Type B pancreatic cell (in vitro differentiated cells): ENCODE measurements at regions not wholly inside any gene's neighbourhood (a gene's known extent, or its start where the extent isn't known, plus 50 kb on each side); places are given as distances from the start of the nearest gene placed in this dataset.
"Not testable (repeated sequence)": the region's sequence is repeated elsewhere in the genome, so short reads cannot be mapped to it uniquely, and the experiment has no call there.

Experiments used
- DNase-seq: peaks from one replicate; pipeline ENCODE4 v3.0.0; 2021; ENCODE audit warnings: mixed read lengths; ENCODE audit not compliant: unreplicated experiment; ENCODE audit errors: extremely low spot score
- H3K27ac Mint-ChIP-seq: 2 replicates; pipeline ENCODE4 v1.8.0; 2021; ENCODE audit warnings: mild to moderate bottlenecking, mixed read lengths
- H3K27me3 Mint-ChIP-seq: 2 replicates; pipeline ENCODE4 v1.8.0; 2021; ENCODE audit warnings: mixed read lengths
- H3K36me3 Mint-ChIP-seq: 2 replicates; pipeline ENCODE4 v1.8.0; 2021; ENCODE audit warnings: mixed read lengths
- H3K4me1 Mint-ChIP-seq: one replicate; pipeline ENCODE4 v1.8.0; 2021; ENCODE audit warnings: mixed read lengths; ENCODE audit not compliant: unreplicated experiment
- H3K4me3 Mint-ChIP-seq: 2 replicates; pipeline ENCODE4 v1.8.0; 2021; ENCODE audit warnings: mild to moderate bottlenecking, mixed read lengths
- H3K9me3 Mint-ChIP-seq: 2 replicates; pipeline ENCODE4 v1.8.0; 2021; ENCODE audit warnings: mixed read lengths
- TF ChIP-seq, protein P1 (sequence below): fragments of 200-600 bp; sonication (generic); conservative IDR thresholded peaks from 2 replicates; pipeline ENCODE4 v1.5.0; 2021; ENCODE audit warnings: antibody characterized with exemption, mild to moderate bottlenecking

DNA sequence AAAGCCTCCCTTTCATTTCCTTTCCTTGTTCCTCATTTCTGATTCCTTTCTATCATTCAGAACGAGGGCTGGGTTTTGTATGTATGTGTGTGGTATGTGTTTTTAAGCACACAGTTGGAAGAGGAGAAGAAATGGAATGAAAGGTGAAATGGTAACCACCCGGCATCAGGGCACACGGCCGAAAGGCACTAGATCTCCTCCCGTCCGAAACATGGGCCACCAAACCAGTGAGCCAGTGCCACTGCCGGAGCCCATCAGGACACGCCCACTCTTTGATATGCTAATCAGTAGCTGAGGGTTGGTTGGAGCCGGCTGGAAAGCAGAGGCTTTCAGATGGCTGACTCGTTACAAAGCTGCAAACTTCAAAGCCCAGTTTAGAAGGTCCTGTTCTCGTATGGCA is 228.6 kb upstream of the JARID2 start:
- Mint-ChIP-seq H3K36me3 (no peaks in the 10 kb centered on the region), H3K27ac (peak overlapping the region; percentile 21), H3K4me1 (peaks cover 32% of the 10 kb centered on the region), H3K27me3 (peaks cover 3% of the 10 kb centered on the region), H3K9me3 (peaks cover 4% of the 10 kb centered on the region), H3K4me3 (peak overlapping the region; percentile 60)
- TF ChIP-seq, protein P1, sequence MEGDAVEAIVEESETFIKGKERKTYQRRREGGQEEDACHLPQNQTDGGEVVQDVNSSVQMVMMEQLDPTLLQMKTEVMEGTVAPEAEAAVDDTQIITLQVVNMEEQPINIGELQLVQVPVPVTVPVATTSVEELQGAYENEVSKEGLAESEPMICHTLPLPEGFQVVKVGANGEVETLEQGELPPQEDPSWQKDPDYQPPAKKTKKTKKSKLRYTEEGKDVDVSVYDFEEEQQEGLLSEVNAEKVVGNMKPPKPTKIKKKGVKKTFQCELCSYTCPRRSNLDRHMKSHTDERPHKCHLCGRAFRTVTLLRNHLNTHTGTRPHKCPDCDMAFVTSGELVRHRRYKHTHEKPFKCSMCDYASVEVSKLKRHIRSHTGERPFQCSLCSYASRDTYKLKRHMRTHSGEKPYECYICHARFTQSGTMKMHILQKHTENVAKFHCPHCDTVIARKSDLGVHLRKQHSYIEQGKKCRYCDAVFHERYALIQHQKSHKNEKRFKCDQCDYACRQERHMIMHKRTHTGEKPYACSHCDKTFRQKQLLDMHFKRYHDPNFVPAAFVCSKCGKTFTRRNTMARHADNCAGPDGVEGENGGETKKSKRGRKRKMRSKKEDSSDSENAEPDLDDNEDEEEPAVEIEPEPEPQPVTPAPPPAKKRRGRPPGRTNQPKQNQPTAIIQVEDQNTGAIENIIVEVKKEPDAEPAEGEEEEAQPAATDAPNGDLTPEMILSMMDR: no peak
- no peak for DNase-seq

DNA sequence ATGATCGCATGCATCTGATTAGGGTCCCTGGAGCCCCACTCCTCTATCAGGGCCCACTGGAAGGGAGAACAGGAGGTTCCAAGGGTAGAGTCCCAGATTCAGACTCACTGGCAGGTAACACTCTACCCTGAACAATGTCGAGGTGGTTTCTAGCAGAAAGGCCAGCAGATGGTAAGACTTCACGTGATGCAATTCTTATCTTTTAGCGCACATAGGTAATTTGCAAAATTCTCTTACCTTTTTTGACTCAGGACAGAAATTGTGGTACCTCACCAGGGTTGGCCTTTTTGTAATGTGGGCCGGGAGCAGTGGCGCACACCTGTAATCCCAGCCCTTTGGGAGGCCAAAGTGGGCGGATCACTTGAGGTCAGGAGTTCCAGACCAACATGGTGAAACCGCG is 228.1 kb upstream of the JARID2 start:
- H3K4me1 Mint-ChIP-seq: peaks cover 33% of the 10 kb centered on the region
- no peaks in the 10 kb centered on the region for H3K36me3 Mint-ChIP-seq
- no peak for DNase-seq
- H3K9me3 Mint-ChIP-seq: peaks cover 4% of the 10 kb centered on the region
- TF ChIP-seq, protein P1: no peak
- H3K4me3 Mint-ChIP-seq: peak overlapping the region; percentile 60
- H3K27ac Mint-ChIP-seq: peak overlapping the region; percentile 21
- H3K27me3 Mint-ChIP-seq: peaks cover 3% of the 10 kb centered on the region

DNA sequence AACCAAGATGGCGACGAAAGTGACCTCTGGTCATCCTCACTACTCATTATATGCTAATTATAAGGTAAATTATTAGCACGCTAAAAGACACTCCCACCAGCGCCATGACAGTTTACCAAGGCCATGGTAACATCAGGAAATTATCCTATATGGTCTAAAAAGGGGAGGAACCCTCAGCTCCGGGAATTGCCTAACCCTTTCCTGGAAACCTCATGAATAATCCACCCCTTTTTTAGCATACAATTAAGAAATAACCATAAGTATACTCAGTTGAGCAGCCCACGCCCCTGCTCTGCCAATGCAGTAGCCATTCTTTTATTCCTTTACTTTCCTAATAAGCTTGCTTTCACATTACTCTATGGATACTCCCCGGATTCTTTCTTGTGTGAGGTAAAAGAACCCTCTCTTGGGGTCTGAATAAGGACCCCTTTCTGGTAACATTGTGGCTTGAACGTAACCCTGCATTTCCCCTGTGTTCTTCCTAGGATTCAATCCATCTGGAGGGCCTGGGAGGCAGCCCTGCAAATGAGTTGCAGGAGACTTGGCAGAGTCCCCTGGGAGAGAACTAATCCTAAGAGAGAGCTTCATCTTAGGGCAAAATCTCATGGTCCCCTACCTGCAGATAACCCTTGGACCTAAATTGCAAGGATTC is 225.6 kb upstream of the JARID2 start:
- no peaks in the 10 kb centered on the region for H3K27me3 Mint-ChIP-seq
- no peaks in the 10 kb centered on the region for H3K9me3 Mint-ChIP-seq
- H3K4me3 Mint-ChIP-seq: no peak overlapping the region
- DNase-seq: no peak
- H3K4me1 Mint-ChIP-seq: peaks cover 29% of the 10 kb centered on the region
- no peak overlapping the region for H3K27ac Mint-ChIP-seq
- TF ChIP-seq, protein P1: no peak
- no peaks in the 10 kb centered on the region for H3K36me3 Mint-ChIP-seq

DNA sequence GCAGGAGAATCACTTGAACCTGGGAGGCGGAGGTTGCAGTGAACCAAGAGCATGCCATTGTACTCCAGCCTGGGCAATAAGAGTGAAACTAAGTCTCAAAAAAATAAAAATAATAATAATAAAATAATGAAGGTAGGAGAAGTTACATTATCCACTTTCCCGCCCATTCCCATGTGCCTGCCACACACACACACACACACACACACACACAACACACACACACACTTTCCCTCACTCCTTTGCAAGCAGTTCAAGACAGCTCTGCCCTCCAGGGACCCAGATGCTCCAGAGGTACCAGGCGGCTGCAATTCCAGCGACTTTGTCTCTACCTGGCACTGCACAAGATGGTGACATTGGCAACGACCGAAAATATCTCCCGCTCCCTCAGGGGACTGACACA is 224.8 kb upstream of the JARID2 start:
- H3K4me3 Mint-ChIP-seq: no peak overlapping the region

DNA sequence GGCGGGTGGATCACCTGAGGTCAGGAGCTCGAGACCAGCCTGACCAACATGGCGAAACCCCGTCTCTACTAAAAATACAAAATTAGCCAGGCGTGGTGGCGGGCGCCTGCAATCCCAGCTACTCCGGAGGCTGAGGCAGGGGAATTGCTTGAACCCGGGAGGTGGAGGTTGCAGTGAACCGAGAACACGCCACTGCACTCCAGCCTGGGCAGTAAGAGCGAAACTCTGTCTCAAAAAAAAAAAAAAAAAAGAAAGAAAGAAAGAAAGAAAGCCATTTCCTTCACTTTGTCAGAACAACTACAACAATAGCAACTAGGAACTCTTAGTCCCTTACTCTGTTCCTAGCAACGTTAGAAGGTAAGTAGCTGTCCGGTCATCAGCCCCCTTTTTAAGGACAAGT is 222.9 kb upstream of the JARID2 start:
- H3K27me3 Mint-ChIP-seq, H3K4me3 Mint-ChIP-seq, H3K9me3 Mint-ChIP-seq, DNase-seq, H3K27ac Mint-ChIP-seq, H3K36me3 Mint-ChIP-seq: not testable (repeated sequence)
- H3K4me1 Mint-ChIP-seq: peaks cover 35% of the 10 kb centered on the region

More for the DNA sequence above, 224.8 kb upstream of the JARID2 start:
- Mint-ChIP-seq H3K4me1 (peaks cover 35% of the 10 kb centered on the region), H3K9me3 (no peaks in the 10 kb centered on the region), H3K36me3 (no peaks in the 10 kb centered on the region), H3K27ac (no peak overlapping the region), H3K27me3 (no peaks in the 10 kb centered on the region)
- TF ChIP-seq, protein P1: no peak
- no peak for DNase-seq

DNA sequence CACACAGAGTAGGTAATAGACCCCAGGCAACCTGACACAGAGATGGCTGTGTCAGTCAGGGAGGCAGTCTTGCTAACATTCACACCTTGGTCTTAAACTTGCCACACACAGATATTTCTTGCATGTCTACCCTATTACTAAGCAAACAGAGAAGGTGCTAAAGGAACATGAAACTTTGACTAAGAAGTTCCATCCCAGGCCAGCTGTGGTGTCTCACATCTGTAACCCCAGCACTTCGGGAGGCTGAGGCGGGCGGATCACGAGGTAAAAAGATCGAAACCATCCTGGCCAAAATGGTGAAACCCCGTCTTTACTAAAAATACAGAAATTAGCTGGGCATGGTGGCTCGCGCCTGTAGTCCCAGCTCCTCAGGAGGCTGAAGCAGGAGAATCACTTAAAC is 222.4 kb upstream of the JARID2 start:
- Mint-ChIP-seq H3K9me3 (no peaks in the 10 kb centered on the region), H3K27me3 (no peaks in the 10 kb centered on the region), H3K27ac (no peak overlapping the region), H3K36me3 (no peaks in the 10 kb centered on the region), H3K4me3 (no peak overlapping the region), H3K4me1 (peaks cover 35% of the 10 kb centered on the region)
- no peak for DNase-seq
- TF ChIP-seq, protein P1: no peak
